ENCODE measurements at regions not wholly inside any gene's neighbourhood (a gene's known extent, or its start where the extent isn't known, plus 50 kb on each side); places are given as distances from the start of the nearest gene placed in this dataset.
A peak's percentile ranks its signal among the peaks of the same experiment; 100 is the strongest.

- no peak for TF ChIP-seq CTCF (conservative IDR thresholded peaks at IDR 0.05)
- TF ChIP-seq ZFX (IDR thresholded peaks at IDR 0.05): no peak
- H3K27ac ChIP-seq: no peak overlapping the region
Observed at GRCh38 chr6:100136590-100136989, 142.6 kb upstream of the MCHR2 start.

GRCh38 chr6:100135977-100136376, 142.0 kb upstream of the MCHR2 start:
- H3K27ac ChIP-seq: no peak overlapping the region
- TF ChIP-seq ZFX (IDR thresholded peaks at IDR 0.05) (no peak), CTCF (conservative IDR thresholded peaks at IDR 0.05) (no peak)

GRCh38 chr6:100134703-100135102, 140.7 kb upstream of the MCHR2 start:
- no peak overlapping the region for H3K27ac ChIP-seq
- TF ChIP-seq CTCF (conservative IDR thresholded peaks at IDR 0.05): no peak
- no peak for TF ChIP-seq ZFX (IDR thresholded peaks at IDR 0.05)

GRCh38 chr6:100134297-100134696, 140.3 kb upstream of the MCHR2 start:
- no peak overlapping the region for H3K27ac ChIP-seq
- TF ChIP-seq CTCF (conservative IDR thresholded peaks at IDR 0.05): no peak
- no peak for TF ChIP-seq ZFX (IDR thresholded peaks at IDR 0.05)

GRCh38 chr6:100132005-100132404, 138.0 kb upstream of the MCHR2 start:
- TF ChIP-seq ZFX (IDR thresholded peaks at IDR 0.05): no peak
- no peak for TF ChIP-seq CTCF (conservative IDR thresholded peaks at IDR 0.05)
- H3K27ac ChIP-seq: no peak overlapping the region

- TF ChIP-seq CTCF (conservative IDR thresholded peaks at IDR 0.05) (no peak), ZFX (IDR thresholded peaks at IDR 0.05) (no peak)
- no peak overlapping the region for H3K27ac ChIP-seq
Observed at GRCh38 chr6:100130630-100131029, 136.6 kb upstream of the MCHR2 start.

- no peak overlapping the region for H3K27ac ChIP-seq
- no peak for TF ChIP-seq ZFX (IDR thresholded peaks at IDR 0.05)
- TF ChIP-seq CTCF (conservative IDR thresholded peaks at IDR 0.05): peak; percentile 14
Observed at GRCh38 chr6:100126790-100127484, 132.9 kb upstream of the MCHR2 start.
